NCI-H1417 treated with DMSO at 0.1 percent for 48 hours (cell line): ENCODE measurements at regions not wholly inside any gene's neighbourhood (a gene's known extent, or its start where the extent isn't known, plus 50 kb on each side); places are given as distances from the start of the nearest gene placed in this dataset.

ENCODE experiments used
- DNase-seq: peaks from one replicate; lab custom pipeline; 2025; lab: John Stamatoyannopoulos, UW

DNA sequence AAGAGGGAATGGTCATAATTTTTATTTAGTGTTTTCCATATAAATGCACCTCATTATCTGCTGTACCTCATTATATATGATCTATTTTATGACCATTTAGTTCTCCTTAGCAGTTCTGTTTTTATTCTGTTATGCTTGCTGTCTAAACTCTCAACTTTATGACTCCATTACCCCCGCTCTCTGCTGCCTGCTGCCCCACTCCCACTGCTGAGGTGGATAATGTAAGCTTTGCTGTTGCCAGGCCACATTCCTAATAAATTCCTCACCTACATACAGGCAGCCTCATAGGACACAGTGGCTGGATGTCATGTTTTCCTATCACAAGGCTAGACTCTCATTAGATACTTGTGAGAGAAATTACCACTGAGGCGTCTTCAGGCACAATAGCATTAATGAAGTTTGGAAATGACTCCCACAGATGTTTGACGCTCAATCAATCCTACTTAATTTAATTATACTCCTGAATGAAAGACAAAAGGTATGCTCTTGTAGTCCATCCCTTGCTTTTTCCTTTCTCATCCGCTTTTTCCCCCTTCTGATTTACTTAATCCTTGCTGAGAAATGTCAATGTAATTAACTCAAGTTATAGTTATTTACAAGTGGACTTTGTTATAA, 497.5 kb upstream of the IGFBP7 start:
- no peak for DNase-seq

DNA sequence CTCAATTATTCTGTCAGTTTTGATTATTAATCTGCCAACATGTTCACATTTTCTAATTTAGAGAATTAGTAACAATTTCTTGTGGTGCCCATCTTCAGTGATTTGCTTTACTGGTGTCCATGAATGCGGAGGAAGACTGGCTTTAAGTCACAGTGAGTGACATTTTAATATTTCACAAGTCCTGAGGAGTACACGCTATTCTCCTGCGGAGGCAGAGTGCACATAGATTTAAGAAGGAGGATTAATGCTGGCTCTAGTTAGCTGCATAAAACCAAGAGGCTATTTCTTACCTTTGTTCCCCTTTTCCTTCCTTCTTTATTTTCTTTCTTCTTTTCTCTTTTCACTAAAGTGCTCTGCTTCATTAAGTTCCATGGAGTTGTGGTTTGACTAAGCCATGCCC, 495.2 kb upstream of the IGFBP7 start:
- DNase-seq = no peak

DNA sequence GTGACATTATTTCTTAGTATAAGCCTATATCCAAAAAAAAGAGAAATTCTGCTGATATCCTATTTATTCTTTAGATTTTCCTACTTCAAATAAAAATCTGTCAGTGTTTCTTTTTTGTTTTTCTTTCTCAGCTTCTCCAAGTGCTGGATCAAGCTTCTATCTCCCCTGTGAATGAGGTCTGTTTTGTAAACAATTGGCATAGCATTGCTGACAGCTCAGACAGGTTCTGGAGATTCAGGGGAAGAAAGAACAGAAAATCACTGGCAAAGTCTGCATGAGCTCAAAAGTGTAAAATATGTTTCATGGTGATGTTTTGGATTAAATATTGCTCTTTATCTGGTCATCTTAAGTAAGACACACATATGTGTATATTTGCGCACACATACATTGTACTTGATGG, 492.0 kb upstream of the IGFBP7 start:
- no peak for DNase-seq

DNA sequence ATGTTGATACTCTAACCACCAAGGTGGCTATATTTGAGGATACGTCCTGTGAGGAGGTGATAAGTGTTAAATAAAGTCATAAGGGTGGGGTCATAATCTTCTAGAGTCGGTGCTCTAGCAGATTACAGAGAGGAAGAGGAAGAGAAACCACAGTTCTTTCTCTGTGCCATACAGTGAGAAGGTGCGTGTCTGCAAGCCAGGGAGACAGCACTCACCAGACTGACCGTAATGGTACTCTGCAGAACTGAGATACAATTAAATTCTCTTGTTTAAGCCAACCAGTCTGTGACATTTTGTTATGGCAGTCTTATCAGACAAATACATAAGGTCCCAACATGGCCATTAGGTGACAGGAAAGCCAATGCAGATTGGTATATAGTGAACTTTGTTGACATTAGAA, 480.9 kb upstream of the IGFBP7 start:
- DNase-seq = no peak

DNA sequence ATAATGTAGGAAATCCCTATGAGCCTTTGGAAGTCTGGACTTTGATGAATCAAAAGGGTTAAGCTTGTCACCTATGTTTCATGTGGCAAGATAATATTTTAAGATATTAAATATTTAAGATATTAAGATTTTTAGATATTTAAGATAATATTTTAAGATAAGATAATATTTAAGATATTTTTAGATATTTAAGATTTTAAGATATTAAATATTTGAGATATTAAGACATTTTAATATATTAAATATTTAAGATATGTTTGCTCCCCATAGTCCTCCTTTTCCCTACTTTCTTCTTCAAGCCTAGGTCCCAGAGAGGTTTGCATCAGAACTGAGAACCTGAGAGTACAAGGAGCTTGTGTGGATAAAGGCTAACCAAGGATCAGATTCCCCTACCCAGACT, 478.4 kb upstream of the IGFBP7 start:
- DNase-seq = no peak

DNA sequence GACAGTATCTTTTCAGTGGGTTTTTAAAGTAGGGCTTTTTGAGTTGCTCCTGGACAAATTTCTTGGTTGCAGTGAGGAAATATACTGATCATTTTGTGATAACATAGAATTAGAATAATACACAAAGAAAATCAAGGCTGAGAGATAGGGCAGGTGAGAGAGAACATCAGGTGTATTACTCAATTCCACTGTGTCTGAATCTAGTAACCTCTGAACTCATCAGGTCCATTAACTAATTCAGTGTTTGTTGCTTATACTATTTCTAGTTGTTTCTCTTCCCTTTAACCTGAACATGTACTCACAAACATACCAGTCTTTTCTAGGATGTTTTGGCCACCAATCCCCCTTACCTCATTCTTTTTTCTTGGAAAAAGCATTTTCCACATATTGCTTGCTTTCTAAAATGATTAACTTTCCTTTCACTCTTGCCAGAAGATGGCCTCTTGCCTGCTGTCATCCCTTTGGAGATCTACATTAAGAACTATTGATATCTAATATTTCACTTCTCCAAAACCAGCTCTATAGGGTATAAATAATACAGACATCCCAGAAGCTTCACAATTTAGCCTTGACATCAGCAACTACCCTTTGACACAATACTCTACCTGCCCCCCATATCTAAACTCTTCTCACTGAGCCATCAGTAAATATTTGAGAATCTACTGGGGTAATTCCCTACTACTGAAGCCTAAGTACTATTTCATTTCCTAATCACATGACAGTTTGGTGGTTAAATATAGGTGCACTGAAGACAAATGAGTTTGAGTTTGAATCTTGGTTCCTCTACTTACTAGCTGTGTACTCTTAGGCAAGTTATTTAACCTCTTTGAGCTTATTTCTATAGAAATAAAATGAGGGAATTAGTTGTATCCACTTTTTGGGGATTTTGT, 470.8 kb upstream of the IGFBP7 start:
- no peak for DNase-seq

DNA sequence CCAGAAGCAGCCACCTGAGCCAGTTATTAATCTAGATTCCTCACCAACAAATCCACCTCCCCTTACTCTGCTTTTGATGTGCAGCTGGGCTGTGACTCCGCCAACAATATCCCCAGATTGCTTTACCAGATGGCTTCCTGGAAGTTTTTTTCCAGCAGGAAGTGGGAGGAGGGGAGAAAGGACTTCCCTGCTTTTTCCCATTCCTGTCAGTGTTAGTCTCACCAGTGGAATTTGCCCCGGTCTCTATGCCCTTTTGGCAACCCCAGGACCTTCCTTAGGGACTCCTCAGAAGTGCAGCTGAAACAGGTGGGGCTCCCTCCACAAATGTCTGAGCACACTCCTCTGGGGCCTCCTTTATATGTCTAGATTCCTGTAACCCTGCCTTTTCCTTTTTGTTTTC, 465.2 kb upstream of the IGFBP7 start:
- no peak for DNase-seq

DNA sequence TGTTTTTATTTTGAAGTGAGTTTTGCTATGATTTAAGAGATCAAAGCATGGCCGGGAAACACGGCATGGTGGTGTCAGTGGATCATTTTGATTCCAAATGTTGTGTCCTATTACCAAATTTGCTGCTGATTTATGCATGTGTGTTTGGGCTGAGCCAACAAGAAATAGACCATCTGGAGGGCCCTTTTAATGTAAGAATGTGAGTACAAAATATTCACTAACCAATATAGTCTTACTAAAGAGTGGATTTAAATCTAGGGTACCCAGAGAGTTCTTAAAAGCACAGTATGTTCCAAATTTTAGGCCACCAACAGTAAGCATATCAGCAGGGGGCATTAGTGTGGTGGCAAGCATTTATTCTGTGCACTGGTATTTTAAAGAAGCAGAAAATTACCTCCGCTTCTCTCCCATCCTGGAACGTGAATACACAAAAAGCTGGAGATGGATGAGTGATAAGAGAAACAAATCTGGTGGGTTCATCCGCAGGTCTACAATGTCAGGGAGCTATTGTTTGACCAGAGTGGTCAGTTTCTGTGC, 444.4 kb upstream of the IGFBP7 start:
- no peak for DNase-seq

DNA sequence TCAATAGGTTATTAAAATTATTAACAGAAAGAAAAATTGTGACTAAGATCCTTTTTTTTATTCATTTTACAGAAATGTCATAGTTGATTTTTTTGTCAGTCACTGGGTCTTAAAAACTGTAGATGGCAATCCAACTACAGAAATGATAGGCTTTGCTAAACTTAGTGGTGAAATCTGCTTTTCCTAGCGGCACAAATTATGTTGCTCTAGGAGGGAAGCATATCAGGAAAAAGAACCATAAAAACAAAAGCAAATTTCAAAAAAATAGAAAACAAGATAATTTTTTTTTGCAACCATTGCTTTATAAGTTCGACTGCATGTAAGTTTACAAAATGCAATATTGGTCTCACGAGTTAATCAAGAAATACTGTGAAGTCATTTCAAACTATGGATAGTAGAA, 443.5 kb upstream of the IGFBP7 start:
- DNase-seq = no peak

DNA sequence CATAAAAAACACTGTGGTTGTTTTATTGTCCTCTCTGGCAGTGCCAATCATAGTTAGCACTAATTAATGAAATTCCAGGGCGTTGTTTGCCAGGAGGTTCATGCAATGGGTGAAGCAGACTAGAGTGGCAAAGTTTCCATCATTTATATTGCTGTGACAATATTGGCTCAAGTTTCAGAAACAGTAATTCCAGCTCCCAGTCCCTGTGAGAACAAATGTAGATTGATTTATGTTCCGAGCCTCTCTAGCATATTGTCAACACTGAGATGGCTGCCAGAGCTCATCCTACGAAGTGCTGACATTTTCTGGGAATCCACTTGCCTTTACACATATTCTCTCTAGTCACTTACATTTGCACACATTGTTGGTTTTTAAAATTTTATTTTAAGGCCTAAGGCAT, 440.0 kb upstream of the IGFBP7 start:
- DNase-seq = peak; percentile 42

DNA sequence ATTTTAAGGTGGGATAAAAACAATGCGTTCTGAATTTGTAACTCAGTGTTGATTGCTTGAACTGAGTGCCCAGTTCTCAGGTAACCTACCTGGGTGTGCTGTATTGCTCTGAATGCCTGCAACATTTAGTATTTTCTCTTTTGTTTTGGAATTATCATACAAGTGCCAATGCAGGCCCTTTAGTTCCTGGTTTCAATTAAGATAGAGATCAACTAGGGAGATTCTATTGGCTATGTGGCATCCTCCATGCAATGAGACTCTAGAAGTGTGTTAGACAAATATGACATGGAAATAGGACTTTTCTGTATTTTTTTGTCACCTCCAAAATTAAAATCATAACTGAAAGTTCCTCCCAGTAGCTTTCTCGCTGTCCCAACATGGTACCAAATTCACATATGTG, 438.7 kb upstream of the IGFBP7 start:
- DNase-seq = no peak

DNA sequence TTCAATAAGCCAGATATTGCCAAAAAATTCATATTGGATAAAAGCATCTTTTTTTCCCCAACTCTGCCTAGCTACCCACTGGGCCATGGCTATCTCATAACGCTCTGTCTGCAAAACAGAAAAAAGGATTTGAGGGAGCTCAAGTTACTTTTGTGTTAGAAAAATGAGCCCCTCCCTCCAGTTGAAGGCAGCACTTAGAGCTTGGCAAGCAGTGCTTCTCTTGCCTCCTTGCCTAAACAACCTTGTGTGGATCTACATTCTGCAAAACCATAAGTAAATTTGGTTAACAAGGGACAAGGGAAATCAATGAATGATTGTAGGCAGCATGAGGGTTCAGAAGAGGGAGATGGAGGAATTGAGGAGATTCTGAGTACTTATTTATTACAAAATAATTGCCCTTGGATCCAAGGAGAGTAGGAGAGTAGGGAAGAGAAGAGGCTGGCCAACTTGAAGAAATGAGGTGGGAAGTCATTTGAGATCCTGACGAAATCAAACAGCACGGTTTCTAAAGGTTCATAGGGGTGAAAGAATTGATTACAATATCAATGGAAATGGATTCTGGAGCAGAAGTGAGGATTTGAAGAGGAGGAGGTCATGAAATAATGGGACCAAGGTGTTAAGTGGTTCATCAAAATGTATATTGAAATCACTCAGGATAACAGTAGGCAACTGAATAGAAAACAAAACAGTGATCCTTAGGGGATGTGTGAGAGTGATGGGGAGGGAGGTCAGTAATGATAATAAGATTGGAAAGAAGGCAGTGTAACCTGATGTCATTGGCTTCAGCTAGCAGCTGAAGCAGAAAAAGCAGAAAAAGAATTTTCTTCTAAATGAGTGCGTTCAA, 434.8 kb upstream of the IGFBP7 start:
- no peak for DNase-seq

DNA sequence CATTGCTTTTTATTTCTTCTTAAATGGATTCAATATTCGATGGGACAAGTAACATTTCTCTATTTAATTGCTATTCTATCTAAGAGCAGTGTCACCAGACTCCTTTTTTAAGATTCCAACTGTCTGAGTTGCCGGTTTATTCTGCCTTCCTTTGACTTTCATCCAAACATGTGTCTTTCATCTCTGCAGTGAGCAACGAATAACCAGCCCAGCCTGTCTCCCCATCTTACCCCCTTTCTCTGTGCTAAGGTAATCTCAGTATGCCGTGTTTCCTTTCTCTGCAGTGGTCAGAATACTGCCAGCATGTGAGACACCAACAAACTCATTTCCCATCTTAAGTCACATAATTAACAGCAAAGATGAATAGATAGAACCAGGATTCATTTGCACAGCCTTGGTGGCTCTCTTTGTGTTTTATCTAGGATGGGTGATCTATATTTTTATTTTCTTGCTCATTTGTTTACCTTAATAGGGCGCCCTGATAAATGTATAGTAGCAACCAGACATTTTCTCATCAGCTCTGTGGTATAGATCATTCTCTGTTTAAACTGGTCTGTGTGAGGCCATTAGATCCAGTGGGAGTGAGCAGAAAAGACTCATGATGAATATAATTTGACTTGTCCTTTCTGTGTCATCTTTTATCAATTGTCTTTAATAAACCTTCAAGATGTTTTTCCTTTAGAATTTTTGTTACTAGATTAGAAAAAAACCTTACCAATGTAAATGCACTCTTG, 394.8 kb upstream of the IGFBP7 start:
- DNase-seq = no peak

DNA sequence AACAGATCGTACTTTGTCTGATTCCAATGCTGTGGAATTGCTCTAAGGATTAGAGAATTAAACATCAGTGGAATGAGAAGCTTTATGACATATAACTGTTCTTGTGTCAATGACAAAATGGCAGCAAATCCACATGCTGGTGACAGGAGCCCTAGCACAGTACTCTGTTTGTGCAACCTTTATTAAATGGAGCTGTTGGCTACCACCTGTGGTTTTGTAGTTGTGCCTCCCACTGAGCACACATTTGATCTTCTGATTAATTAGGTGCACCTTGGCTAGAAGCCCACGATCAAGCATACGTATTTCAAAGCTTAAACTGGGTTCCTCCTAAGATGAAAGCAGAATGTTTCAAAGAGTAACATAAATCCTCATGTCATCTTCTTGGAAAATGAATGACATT, 394.0 kb upstream of the IGFBP7 start:
- peak; percentile 72 for DNase-seq

DNA sequence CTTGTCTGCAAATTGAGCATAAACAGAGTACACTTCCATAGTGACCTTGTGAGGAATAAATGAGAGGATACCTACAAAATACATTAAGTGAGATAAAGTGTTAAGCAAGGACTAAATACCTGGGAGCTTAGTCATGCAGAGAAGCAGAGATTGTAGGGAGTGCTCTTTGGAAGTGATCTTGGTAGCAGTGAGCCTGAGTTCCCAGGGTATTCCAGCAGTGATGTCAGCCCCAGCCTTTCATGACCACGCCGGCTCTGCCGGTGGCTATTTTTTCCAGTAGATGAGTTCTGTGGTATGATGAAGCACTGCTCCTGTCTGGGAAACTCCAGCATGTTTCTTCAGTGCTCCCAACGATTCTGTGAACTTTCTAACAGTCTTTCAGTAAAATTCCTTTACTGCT, 391.5 kb upstream of the IGFBP7 start:
- no peak for DNase-seq

DNA sequence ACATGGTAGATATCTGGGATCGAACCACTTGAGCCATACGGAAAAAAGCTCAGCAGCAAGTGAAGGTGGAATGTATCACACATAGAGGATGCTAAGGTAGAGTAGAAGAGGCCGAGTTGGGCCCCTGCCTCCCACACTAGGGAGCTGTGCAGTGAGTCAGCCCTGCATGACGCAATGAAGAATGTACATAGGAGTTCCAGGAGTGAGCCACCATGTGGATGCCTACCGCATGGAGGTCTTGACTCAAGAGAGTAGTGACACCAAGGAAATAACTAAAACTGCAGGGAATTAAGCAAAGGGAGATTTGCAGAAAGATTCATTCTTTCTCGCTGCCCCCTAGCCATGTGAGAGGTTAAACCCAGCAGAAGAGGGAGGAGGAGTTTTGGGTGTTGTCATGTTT, 389.6 kb upstream of the IGFBP7 start:
- no peak for DNase-seq

DNA sequence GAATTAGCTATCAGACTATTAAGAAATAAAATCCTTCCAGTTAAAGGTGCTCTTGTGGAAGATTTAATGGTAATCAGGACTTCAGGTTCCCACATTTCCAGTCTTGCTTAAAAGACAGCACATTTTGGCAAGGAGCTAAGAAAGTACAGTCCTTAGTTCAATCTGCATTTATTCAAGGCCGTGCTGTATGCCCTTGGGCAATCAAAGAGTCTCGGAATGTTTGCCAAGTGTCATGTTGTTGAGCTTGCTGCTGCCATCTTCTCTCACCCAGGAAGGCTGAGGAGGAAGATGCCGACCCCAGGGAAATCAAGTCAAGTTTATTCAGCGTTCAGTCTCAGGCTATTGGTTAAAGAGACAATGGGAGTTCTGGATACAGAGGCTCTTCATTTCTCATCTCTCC, 388.1 kb upstream of the IGFBP7 start:
- DNase-seq = no peak

DNA sequence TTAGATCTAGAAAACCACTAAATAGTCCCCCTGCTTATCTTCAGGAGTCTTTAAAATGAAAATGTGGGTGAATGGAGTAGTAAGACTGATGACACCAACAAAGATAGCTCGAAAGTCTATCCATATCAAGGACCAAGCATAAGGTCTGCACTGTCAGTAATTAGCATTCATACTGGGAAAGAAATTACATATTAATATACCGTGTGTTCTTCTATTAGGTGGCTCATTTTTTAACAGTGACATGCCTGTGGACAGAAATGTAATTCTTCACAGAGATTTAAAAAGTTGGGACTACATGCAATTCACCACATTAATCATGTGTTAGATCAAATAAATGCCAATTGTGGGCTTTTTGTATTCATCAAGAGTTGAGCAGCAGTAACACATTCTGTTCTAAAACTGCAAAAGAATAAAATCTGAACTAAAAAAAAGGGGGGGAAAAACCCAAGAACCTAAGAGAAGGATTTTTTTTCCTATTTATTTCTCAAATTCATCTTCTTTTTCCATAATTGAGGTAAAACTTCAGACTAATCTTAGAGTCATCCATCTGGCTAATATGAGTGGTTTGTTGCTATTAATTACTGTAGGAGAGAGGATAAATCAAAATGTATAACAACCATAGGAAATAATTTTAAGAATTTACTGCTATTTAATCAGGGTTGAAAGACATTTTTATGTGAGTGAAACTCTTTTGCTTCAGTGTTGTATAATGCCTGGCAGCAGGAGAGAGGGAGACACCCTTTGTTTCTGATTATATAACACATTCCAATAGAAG, 386.7 kb upstream of the IGFBP7 start:
- DNase-seq = no peak

DNA sequence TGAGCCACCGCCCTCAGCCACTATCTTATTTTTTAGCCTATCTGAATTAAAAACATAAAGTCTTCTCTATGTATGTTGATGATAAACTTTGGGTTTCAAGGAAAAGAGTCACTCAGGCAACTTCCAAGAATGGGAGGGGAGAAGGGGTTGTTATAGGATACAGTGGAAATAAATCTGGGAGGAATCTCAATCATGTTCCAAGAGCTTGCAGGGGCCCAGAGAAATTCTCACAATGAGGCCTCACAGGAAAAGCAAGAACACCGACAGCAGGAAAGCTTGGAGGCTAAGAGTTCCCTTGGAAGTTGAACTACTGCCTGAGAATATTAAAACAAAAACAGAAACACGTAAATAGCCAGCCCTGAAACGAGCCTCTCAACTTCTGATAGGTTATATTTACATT, 384.6 kb upstream of the IGFBP7 start:
- DNase-seq = no peak

DNA sequence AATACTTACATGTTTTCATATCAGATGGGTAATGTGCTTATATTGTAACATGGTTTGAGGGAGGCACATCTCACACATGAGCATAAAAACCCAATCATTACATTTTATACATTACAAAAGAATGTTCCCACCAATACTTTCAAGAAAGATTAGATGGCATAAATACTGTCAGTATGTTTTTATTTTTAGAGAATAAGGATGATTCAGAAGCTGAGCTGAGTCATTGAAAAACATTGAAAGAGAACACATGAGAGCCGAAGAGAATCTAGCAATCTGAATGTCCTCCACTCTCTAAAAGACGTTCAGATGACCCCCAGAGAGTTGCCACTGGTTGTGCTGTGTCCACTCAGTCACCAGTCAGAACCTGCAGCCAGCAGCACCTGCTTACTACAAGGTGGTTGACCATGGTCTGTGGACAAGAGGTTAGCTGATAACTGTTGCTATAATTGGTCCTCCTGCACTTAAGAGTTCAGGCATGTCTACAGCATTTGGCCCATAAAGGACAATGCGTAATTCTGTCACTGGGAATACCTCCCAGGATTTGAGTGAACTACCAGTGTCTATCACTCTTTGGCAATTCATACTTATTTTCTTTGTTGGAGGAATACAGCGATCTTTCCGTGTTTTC, 382.2 kb upstream of the IGFBP7 start:
- DNase-seq = no peak

DNA sequence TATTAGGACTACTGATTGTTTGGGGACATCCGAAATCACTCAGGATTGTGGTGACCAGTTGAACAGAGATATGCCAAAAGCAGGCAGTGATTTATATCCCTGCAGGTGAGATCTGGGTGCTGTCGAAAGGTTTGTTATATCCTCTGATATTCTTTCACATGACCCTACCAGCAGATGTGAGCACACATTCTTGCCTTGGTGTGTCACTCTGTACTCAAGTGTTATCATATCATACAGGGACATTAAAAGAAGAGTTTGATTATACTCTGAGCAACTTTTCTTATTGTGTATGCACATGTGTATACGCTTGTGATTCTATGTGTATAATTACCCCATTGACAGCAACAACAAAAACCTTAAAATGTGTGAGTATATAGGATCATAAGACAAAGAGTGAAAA, 381.2 kb upstream of the IGFBP7 start:
- DNase-seq = no peak
